HCT116 (cell line): ENCODE measurements at regions not wholly inside any gene's neighbourhood (a gene's known extent, or its start where the extent isn't known, plus 50 kb on each side); places are given as distances from the start of the nearest gene placed in this dataset.

Experiments used
- ATAC-seq: fragments of 200-7000 bp; cut with Tn5 transposase; 2 replicates; pipeline ENCODE4 v1.9.1; 2020; ENCODE audit warnings: mild to moderate bottlenecking, moderate library complexity
- BruUV-seq: library from RNA; stranded (reverse); fragments of 400-500 nt; replicated peaks from 2 replicates; lab custom pipeline; 2021; lab: Mats Ljungman, UMichigan
- CTCF ChIA-PET: fragments of 300-600 bp; sonication (Branson Sonifier 250); formaldehyde crosslinking; loops from one replicate; lab custom pipeline; 2021; ENCODE audit warnings: antibody characterized with exemption; lab: Charles Lee
- POLR2A ChIA-PET: fragments of 300-600, 350-600 bp; sonication (Branson Sonifier 250); formaldehyde crosslinking; loops from one replicate; lab custom pipeline; 2021; ENCODE audit warnings: antibody characterized with exemption; lab: Charles Lee
- RAD21 ChIA-PET, 2 experiments: fragments of 300-600 bp; sonication (Branson Sonifier 250); formaldehyde crosslinking; loops; one replicate each; lab custom pipeline; 2023; ENCODE audit warnings: low total read pairs in 2 of 2; ENCODE audit not compliant: uncharacterized antibody in 2 of 2, unreplicated experiment in 2 of 2, low non-redundant PET in 1 of 2; lab: Charles Lee
- DNase-seq: peaks from one replicate; pipeline ENCODE4 v3.0.0-alpha.2; 2010; ENCODE audit warnings: low read depth, low spot score
- H2AFZ ChIP-seq: fragments of 200-600 bp; shearing (Covaris generic), sonication (generic); 2 replicates; pipeline ENCODE4 v1.6.1; 2017; ENCODE audit warnings: low read depth, mixed run types, mixed read lengths, antibody characterized with exemption, low read length; ENCODE audit not compliant: poor library complexity, severe bottlenecking
- H3K27ac ChIP-seq: 2 replicates; pipeline ENCODE4 v1.5.1; 2012; ENCODE audit warnings: low read depth, low read length
- H3K27me3 ChIP-seq: fragments of 200-600 bp; sonication (generic); 2 replicates; pipeline ENCODE4 v1.6.1; 2016; ENCODE audit warnings: mixed run types, low read length, mixed read lengths; ENCODE audit not compliant: insufficient read depth
- H3K36me3 ChIP-seq, 2 experiments: fragments of 200-500 bp in 1 of 2; fragments of 200-600 bp in 1 of 2; sonication (Bioruptor generic) in 1 of 2; sonication (generic) in 1 of 2; 2 replicates each; pipeline versions ENCODE4 v1.5.1 to v1.6.1; 2014 to 2016; ENCODE audit warnings: low read length in 2 of 2, inconsistent platforms in 1 of 2, mixed read lengths in 1 of 2, mixed run types in 1 of 2; ENCODE audit not compliant: insufficient read depth in 2 of 2, control insufficient read depth in 1 of 2
- H3K4me1 ChIP-seq, 2 experiments: fragments of 200-600 bp in 1 of 2; sonication (generic) in 1 of 2; 2 replicates each; pipeline versions ENCODE4 v1.5.1 to v1.6.1; 2012 to 2017; ENCODE audit warnings: low read length in 2 of 2, inconsistent platforms in 1 of 2, mild to moderate bottlenecking in 1 of 2, mixed read lengths in 1 of 2, mixed run types in 1 of 2, moderate library complexity in 1 of 2; ENCODE audit not compliant: insufficient read depth in 2 of 2, control insufficient read depth in 1 of 2
- H3K4me2 ChIP-seq: fragments of 200-600 bp; sonication (generic); 2 replicates; pipeline ENCODE4 v1.6.1; 2017; ENCODE audit warnings: mixed run types, low read length, mixed read lengths
- H3K4me3 ChIP-seq, 2 experiments: fragments of 200-600 bp in 1 of 2; sonication (generic) in 1 of 2; replicated peaks in 1 of 2; 2 replicates each; pipeline ENCODE4 v1.5.1; 2011 to 2016; ENCODE audit warnings: low read length in 2 of 2, control low read depth in 1 of 2, low read depth in 1 of 2, mild to moderate bottlenecking in 1 of 2, mixed read lengths in 1 of 2, mixed run types in 1 of 2
- H3K79me2 ChIP-seq: fragments of 200-600 bp; sonication (generic); 2 replicates; pipeline ENCODE4 v1.6.1; 2017; ENCODE audit warnings: mild to moderate bottlenecking, mixed run types, low read length, moderate library complexity, mixed read lengths; ENCODE audit not compliant: insufficient read depth
- H3K9ac ChIP-seq: fragments of 200-600 bp; sonication (generic); 2 replicates; pipeline ENCODE4 v1.6.1; 2016; ENCODE audit warnings: low read length, mixed read lengths
- H3K9me2 ChIP-seq: fragments of 200-600 bp; sonication (generic), shearing (Covaris generic); 2 replicates; pipeline ENCODE4 v1.6.1; 2017; ENCODE audit warnings: mixed run types, mild to moderate bottlenecking, moderate library complexity; ENCODE audit not compliant: insufficient read depth
- H3K9me3 ChIP-seq, 2 experiments: fragments of 200-500 bp in 1 of 2; fragments of 200-600 bp in 1 of 2; sonication (Bioruptor generic) in 1 of 2; sonication (generic) in 1 of 2; 2 replicates each; pipeline ENCODE4 v1.6.1; 2014 to 2017; ENCODE audit warnings: low read length in 2 of 2, mixed read lengths in 2 of 2, inconsistent platforms in 1 of 2, low read depth in 1 of 2, mild to moderate bottlenecking in 1 of 2, mixed run types in 1 of 2, moderate library complexity in 1 of 2; ENCODE audit not compliant: control insufficient read depth in 1 of 2, insufficient read depth in 1 of 2
- H4K20me1 ChIP-seq: fragments of 200-600 bp; sonication (generic), shearing (Covaris generic); 2 replicates; pipeline ENCODE4 v1.6.1; 2017; ENCODE audit warnings: mixed run types, mild to moderate bottlenecking, moderate library complexity; ENCODE audit not compliant: insufficient read depth
- ATF3 ChIP-seq: IDR thresholded peaks from 2 replicates; pipeline ENCODE4 v1.6.1; 2012
- CBX3 ChIP-seq: IDR thresholded peaks from 2 replicates; pipeline ENCODE4 v1.6.1; 2012; ENCODE audit warnings: low read depth
- CEBPB ChIP-seq: IDR thresholded peaks from 2 replicates; pipeline ENCODE4 v1.6.1; 2012; ENCODE audit warnings: low read depth
- EZH2 ChIP-seq: fragments of 200-600 bp; sonication (generic); IDR thresholded peaks from 2 replicates; pipeline ENCODE4 v1.6.1; 2017; ENCODE audit warnings: antibody characterized with exemption, mixed run types
- POLR2A ChIP-seq: IDR thresholded peaks from 2 replicates; pipeline ENCODE4 v1.7.0; 2011; ENCODE audit warnings: borderline replicate concordance; ENCODE audit not compliant: insufficient read depth, insufficient read length; ENCODE audit errors: extremely low read depth
- POLR2AphosphoS5 ChIP-seq: IDR thresholded peaks from 2 replicates; pipeline ENCODE4 v1.6.1; 2011; ENCODE audit warnings: mild to moderate bottlenecking, low read depth, low read length, moderate library complexity
- SIN3A ChIP-seq: IDR thresholded peaks from 2 replicates; pipeline ENCODE4 v1.6.1; 2012; ENCODE audit warnings: low read depth
- SP1 ChIP-seq: IDR thresholded peaks from 2 replicates; pipeline ENCODE4 v1.6.1; 2012; ENCODE audit warnings: low read depth
- SRF ChIP-seq: IDR thresholded peaks from 2 replicates; pipeline ENCODE4 v1.6.1; 2012; ENCODE audit warnings: low read depth
- TCF7L2 ChIP-seq: IDR thresholded peaks from 2 replicates; pipeline ENCODE4 v1.7.0; 2011; ENCODE audit warnings: borderline replicate concordance, inconsistent platforms; ENCODE audit not compliant: insufficient read depth, insufficient read length; ENCODE audit errors: extremely low read depth
- ZBTB33 ChIP-seq: IDR thresholded peaks from 2 replicates; pipeline ENCODE4 v1.6.1; 2011; ENCODE audit warnings: mild to moderate bottlenecking, low read length, moderate library complexity; ENCODE audit not compliant: insufficient replicate concordance; ENCODE audit errors: extremely low read depth
- intact Hi-C: fragments of 100-400 bp; cut with micrococcal nuclease; formaldehyde crosslinking; loops from 2 replicates; pipeline ENCODE4 v1.10.0; 2022

GRCh38 chr13:50357586-50358118, 342.4 kb downstream of the KCNRG start:
- no peak overlapping the region for H3K9ac ChIP-seq
- no peak overlapping the region for H3K4me3 ChIP-seq
- CTCF ChIA-PET = no interaction called here
- no peaks in the 10 kb centered on the region for H3K27me3 ChIP-seq
- no peak overlapping the region for H2AFZ ChIP-seq
- POLR2A ChIA-PET = no interaction called here
- intact Hi-C loops = no loop called here
- TF ChIP-seq POLR2A (no peak), CEBPB (no peak), ATF3 (no peak), TCF7L2 (no peak), EZH2 (no peak), SRF (no peak), CBX3 (no peak), POLR2AphosphoS5 (no peak), SIN3A (no peak), SP1 (no peak), ZBTB33 (no peak)
- no peaks in the 10 kb centered on the region for H3K9me2 ChIP-seq
- no peaks in the 10 kb centered on the region for H4K20me1 ChIP-seq
- H3K79me2 ChIP-seq = no peaks in the 10 kb centered on the region
- peaks cover 0 to 3% of the 10 kb centered on the region in 2 experiments; a peak in 1 of 4 replicates for H3K4me1 ChIP-seq
- DNase-seq (no peak), ATAC-seq (no peak)
- BruUV-seq = no TSS peak
- no peaks in the 10 kb centered on the region for H3K36me3 ChIP-seq
- RAD21 ChIA-PET = interaction anchor here in 1 of 2 experiments (0.7 kb wide), 1 partner anchor 732 kb away, joined by 3 read pairs; no protein-coding TSS in a partner anchor
- H3K27ac ChIP-seq = no peak overlapping the region
- H3K9me3 ChIP-seq = no peaks in the 10 kb centered on the region
- no peak overlapping the region for H3K4me2 ChIP-seq
